ENCODE measurements at regions not wholly inside any gene's neighbourhood (a gene's known extent, or its start where the extent isn't known, plus 50 kb on each side); places are given as distances from the start of the nearest gene placed in this dataset.

- TF ChIP-seq CTCF (conservative IDR thresholded peaks at IDR 0.05) = no peak
- no peak for TF ChIP-seq ZFX (IDR thresholded peaks at IDR 0.05)
These were observed 95.8 kb upstream of the SPRED2 start for GRCh38 chr2:65528241-65528574.

Measured in C4-2B (cell line).